ENCODE measurements at regions not wholly inside any gene's neighbourhood (a gene's known extent, or its start where the extent isn't known, plus 50 kb on each side); places are given as distances from the start of the nearest gene placed in this dataset.

DNA sequence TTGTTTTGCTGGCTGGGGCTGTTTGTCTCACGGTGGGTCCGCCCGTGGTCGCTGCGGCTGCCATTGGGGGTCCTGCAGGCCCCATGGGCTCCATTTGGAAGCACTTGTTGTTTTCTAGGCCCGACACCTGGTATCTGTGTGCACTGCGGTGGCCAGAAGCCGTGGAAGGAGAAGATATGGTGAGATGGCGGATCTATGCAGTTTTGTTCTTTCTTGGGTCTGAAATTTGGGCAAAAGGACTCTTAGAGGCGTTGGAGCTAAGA lies 109.5 kb upstream of the SHH start:
- no peak for DNase-seq (ENCODE audit: low spot score)

DNA sequence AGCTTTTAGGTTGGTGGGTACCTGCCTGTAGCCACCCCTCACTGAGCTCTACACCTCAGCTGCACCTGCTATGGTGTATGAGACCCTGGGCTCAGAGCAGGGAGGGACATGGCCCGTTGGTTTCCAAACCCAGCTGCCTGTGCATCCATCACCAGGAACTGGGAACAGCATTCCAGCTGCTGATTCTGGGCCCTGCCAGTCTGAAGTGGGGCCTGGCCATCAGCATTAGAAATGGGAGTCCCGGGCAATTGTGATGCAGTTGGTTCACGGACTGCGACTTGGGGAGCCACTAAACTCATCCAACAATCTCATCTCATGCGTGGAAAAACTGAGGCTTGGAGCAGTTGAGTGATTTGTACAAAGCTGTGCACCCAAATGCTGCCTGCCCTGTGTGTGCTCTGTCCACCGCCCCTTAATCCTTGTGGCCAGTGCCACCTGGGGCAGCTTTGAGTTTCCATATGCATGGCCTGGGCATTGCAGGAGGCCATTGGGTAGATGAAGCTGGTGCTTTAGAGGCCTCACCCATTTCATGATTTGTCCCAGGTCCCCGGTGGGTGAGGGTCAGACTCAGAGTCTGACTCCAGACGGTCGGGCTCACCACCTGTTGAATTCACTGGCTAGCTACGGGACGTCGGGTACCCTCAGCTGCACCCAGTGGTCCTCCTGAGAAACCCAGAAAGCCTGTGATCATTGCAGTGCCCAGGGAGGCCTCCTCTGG lies 109.0 kb upstream of the SHH start:
- no peak for DNase-seq (ENCODE audit: low spot score)

GRCh38 chr7:155920068-155920461 lies 107.8 kb upstream of the SHH start:
- DNase-seq (ENCODE audit: low spot score), result no peak

GRCh38 chr7:155919391-155920067 lies 107.3 kb upstream of the SHH start:
- no peak for DNase-seq (ENCODE audit: low spot score)

DNA sequence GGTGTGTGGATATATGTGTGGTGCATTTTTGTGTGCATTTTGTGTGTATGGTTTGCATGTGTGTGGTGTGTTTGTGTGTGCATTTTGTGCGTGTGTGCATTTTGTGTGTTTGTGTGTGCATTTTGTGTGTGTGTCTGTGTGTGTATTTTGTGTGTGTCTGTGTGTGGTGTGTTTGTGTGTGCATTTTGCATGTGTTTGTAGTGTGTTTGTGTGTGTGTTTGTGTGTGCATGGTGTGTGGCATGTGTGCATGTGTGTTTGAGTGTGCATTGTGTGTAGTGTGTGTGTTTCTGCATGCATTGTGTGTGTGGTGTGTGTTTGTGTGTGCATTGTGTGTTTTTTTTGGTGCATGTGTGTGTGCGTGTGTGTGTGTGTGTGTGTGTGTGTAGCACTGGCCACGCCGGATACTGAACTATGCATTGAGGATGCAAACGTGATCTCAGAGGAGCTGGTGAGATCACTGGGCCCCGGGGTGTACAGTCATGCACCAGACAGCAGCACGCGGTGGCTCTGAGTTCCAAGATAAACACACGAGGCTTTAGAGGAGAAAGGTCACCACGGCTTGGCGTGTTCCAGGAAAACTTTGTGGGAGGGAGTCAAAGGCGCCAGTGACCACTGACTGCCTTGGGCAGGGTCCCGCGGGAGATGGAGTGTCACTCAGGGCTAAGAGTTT lies 106.6 kb upstream of the SHH start:
- DNase-seq (ENCODE audit: low spot score), result peak; percentile 90

- no peak for DNase-seq (ENCODE audit: low spot score)
Observed at GRCh38 chr7:155917836-155918430, 105.7 kb upstream of the SHH start.

GRCh38 chr7:155916926-155917655 lies 104.8 kb upstream of the SHH start:
- DNase-seq (ENCODE audit: low spot score), result no peak

DNA sequence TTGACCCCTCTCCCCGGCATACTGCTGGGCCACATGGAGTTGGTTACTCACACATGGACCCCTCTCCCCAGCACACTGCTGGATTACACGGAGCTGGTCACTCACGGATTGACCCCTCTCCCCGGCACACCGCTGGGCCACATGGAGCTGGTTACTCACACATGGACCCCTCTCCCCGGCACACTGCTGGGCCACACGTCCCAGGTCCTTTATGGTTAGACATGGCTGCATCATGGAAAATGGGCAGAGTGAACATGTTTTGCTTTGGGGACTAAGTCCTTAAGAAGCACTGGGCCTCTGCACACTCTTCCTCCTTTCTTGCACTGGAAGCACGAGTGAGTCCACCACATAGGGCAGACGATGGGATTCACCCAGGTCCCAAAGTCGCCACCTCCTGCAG lies 102.1 kb upstream of the SHH start:
- DNase-seq (ENCODE audit: low spot score), result no peak

DNA sequence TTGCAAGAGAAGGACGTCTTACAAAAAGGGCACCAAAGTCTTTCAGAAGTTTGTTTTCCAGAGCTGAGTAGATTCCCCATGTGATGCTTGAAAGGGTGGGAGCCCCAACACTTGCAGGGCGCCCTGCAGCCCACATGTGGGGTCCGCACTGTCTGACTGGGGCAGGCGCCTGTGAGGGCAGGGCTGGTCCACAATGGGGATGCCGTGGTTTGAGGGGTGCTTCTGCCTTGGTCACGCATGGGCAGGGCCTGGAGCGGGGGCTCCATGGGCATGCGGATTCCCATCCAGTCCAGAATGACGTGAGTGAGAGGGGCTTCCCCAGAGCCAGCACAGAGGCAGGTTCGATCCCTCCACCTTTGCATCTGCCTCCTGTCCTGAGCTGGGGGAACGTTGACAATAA lies 101.5 kb upstream of the SHH start:
- no peak for DNase-seq (ENCODE audit: low spot score)

DNA sequence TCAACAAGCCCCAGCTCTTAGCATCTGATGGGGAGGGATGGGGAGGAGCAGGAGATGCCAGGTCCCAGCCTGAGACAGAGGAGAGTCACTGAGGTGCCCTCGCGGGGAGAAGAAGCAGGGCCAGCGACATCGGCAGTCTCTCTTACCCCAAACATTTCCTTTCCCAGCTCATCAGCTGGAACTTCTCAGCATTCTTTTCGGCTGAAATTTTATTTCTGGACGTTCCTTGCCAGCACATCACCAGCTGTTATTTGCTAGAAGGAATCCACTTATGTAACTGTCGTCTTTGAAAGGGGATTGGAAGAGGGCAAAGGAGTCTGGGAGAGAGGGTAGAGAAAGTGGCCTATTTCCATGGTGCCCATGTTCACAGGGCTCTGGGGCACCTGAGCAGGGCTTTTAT lies 101.0 kb upstream of the SHH start:
- no peak for DNase-seq (ENCODE audit: low spot score)

DNA sequence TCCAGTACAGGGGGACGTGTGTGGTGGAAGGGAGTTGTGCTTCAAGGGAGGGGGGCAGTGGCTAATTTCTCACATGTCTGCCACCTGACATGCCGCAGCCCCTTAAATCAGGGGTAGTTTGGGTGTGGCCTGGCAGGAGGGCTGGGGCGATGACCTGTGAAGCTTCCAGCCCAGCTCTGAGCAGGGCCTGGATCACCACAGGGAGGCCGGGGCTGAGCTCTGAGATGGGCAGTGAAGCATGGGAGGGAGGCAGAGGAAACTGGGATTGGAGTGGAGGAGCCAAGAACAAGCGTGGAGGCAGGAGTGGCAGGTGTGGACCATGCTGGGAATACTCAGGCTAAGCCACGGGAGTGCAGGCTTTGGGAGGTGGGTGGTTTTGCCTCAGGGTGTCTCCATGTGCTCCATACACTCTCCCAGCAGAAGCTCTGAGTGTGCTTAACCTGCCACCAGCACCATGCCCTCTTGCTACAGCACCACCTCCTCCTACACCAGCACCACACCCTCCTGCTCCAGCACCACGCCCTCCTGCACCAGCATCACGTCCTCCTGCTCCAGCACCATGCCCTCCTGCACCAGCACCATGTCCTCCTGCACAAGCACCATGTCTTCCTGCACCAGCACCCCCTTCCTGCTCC lies 99.3 kb upstream of the SHH start:
- DNase-seq (ENCODE audit: low spot score), result no peak

GRCh38 chr7:155908385-155908784 lies 96.1 kb upstream of the SHH start:
- DNase-seq (ENCODE audit: low spot score), result no peak

DNA sequence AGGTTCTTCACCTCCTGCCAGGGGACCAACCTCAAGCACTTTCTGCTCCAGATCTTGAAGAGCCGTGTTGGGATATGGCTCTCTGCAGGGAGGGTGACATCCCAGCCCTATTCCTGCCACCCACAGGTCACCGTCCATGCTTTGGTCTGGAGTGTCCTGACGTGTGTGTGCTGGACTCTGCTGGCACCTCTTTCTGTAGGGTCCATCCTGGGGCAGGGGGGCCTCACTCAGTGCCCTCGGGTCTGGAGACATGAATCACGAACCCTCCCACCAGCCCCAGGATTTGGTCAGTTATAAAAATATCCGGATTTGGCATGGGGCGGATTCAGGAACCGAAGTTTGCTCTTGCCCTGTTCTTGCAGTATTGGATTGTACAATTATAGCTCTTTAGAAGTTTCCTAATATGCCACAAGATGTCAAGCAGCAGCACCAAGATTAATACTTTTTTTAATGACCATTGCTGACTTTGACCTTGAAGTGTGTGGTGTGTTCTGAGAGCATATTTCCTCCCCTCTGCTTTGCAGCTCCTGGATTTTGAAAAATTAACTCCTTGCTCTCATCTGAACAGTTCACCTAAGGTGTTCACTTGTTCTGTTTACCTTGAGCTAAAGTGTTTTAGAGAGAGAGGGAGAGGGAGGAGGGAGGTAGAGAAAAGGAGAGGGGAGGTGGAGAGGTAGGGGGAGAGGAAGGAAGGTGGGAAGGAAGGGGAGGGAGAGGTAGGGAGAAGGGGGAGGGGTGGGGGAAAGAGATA lies 95.4 kb upstream of the SHH start:
- no peak for DNase-seq (ENCODE audit: low spot score)

GRCh38 chr7:155901176-155901575 lies 88.9 kb upstream of the SHH start:
- no peak for DNase-seq (ENCODE audit: low spot score)

- DNase-seq (ENCODE audit: low spot score), result no peak
Observed at GRCh38 chr7:155899596-155899995, 87.3 kb upstream of the SHH start.

DNA sequence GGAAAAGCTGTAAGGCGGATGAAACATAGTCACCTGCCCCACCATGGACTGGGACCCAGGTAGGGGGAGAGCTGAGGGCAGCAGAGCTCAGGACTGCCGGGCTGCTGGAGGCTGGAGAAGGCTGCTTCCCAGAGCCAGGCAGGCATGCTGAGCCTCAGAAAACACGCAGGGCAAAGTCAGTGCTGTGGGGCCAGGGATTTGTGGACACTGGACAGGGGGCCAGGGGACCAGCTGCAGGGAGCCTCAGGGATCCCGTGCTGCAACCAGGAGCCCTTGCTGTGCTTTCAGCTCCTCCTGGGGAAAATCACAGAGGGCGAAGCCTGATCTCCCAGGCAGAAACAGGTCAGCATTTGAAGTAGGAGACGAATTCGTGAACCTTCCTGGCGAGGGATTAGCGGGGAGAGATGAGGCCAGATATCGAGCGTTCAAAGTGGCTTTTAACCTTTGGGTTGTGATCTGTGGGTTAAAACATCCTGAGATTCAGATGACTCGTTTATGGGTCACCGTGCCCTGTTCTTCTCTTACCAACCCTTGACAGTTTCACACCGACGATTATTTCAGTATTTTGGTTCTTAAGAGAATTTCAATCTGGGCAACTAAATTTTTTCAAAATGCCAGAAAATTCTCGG lies 85.6 kb upstream of the SHH start:
- DNase-seq (ENCODE audit: low spot score), result no peak

- DNase-seq (ENCODE audit: low spot score), result peak; percentile 77
Observed at GRCh38 chr7:155896531-155897263, 84.4 kb upstream of the SHH start.

GRCh38 chr7:155893664-155894063 lies 81.4 kb upstream of the SHH start:
- DNase-seq (ENCODE audit: low spot score), result no peak

- no peak for DNase-seq (ENCODE audit: low spot score)
Observed at GRCh38 chr7:155893176-155893575, 80.9 kb upstream of the SHH start.

All from A172 (cell line).